NCI-H2227 (cell line): ENCODE measurements at regions not wholly inside any gene's neighbourhood (a gene's known extent, or its start where the extent isn't known, plus 50 kb on each side); places are given as distances from the start of the nearest gene placed in this dataset.

Source experiments
- DNase-seq: peaks from one replicate; lab custom pipeline; 2025; ENCODE audit not compliant: unreplicated experiment; lab: John Stamatoyannopoulos, UW

- no peak for DNase-seq
Measured at GRCh38 chr7:50962962-50963374, 180.3 kb upstream of the GRB10 start.

- DNase-seq = no peak
Measured at GRCh38 chr7:50962281-50962883, 179.7 kb upstream of the GRB10 start.

GRCh38 chr7:50960621-50961310 lies 178.1 kb upstream of the GRB10 start:
- DNase-seq = no peak

GRCh38 chr7:50959991-50960390 lies 177.3 kb upstream of the GRB10 start:
- no peak for DNase-seq

GRCh38 chr7:50959560-50959959 lies 176.9 kb upstream of the GRB10 start:
- no peak for DNase-seq

- DNase-seq = no peak
Measured at GRCh38 chr7:50957855-50958254, 175.2 kb upstream of the GRB10 start.

GRCh38 chr7:50957431-50957830 lies 174.7 kb upstream of the GRB10 start:
- DNase-seq = no peak

- DNase-seq = no peak
Measured at GRCh38 chr7:50956522-50957155, 173.9 kb upstream of the GRB10 start.

- no peak for DNase-seq
Measured at GRCh38 chr7:50954716-50955115, 172.0 kb upstream of the GRB10 start.

GRCh38 chr7:50954245-50954644 lies 171.5 kb upstream of the GRB10 start:
- no peak for DNase-seq

GRCh38 chr7:50953820-50954219 lies 171.1 kb upstream of the GRB10 start:
- DNase-seq = no peak

- no peak for DNase-seq
Measured at GRCh38 chr7:50953303-50953702, 170.6 kb upstream of the GRB10 start.

- no peak for DNase-seq
Measured at GRCh38 chr7:50952544-50952943, 169.8 kb upstream of the GRB10 start.

GRCh38 chr7:50952120-50952519 lies 169.4 kb upstream of the GRB10 start:
- no peak for DNase-seq

GRCh38 chr7:50943482-50943881 lies 160.8 kb upstream of the GRB10 start:
- DNase-seq = no peak

- no peak for DNase-seq
Measured at GRCh38 chr7:50941525-50941924, 158.8 kb upstream of the GRB10 start.

- DNase-seq = no peak
Measured at GRCh38 chr7:50940621-50941020, 157.9 kb upstream of the GRB10 start.

GRCh38 chr7:50939021-50939420 lies 156.3 kb upstream of the GRB10 start:
- no peak for DNase-seq

- DNase-seq = no peak
Measured at GRCh38 chr7:50937727-50938126, 155.0 kb upstream of the GRB10 start.

- no peak for DNase-seq
Measured at GRCh38 chr7:50926049-50926448, 143.4 kb upstream of the GRB10 start.

- DNase-seq = no peak
Measured at GRCh38 chr7:50923476-50923875, 140.8 kb upstream of the GRB10 start.

GRCh38 chr7:50921114-50921813 lies 138.6 kb upstream of the GRB10 start:
- DNase-seq = no peak
